DMS53 (cell line): ENCODE measurements at regions not wholly inside any gene's neighbourhood (a gene's known extent, or its start where the extent isn't known, plus 50 kb on each side); places are given as distances from the start of the nearest gene placed in this dataset.

Source experiments
- DNase-seq: peaks from one replicate; lab custom pipeline; 2025; lab: John Stamatoyannopoulos, UW

- DNase-seq = no peak
Measured at GRCh38 chr3:168653255-168653654, 557.5 kb upstream of the GOLIM4 start.

DNA sequence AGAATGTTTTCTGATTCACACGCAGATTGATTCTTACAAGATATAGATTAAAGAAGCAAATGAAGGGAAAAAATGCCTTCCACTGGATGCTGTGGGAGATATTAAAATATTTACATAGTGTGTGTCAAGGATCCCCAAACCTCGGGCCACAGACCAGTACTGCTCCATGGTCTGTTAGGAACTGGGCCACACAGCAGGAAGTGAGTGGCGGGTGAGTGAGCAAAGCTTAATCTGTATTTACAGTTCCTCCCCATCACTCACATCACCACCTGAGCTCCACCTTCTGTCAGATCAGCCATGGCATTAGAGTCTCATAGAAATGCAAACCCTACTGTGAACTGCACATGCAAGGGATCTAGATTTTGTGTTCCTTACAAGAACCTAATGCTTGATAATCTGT, 552.6 kb upstream of the GOLIM4 start:
- peak; percentile 74 for DNase-seq

GRCh38 chr3:168647582-168647981, 551.9 kb upstream of the GOLIM4 start:
- DNase-seq = peak; percentile 58

GRCh38 chr3:168645180-168645579, 549.5 kb upstream of the GOLIM4 start:
- DNase-seq = no peak

GRCh38 chr3:168628549-168628948, 532.8 kb upstream of the GOLIM4 start:
- no peak for DNase-seq

DNA sequence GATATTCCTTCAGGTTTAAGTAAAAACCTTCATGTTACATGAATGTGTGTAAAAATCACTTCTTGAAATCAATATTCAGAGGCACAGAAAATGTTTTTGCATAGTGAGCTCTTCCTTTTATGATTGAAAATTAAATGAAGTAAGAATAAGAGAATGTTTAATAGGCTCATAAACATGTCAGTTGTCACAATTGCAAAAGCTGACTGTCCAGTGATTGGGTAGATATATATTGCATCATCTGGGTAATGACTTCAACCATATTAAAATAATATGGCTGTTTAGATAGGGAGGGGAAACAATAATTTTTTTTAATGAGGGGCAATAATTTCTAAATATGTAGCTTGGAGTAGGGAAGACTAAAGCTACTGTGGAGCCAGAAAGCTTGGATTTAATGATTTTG, 529.8 kb upstream of the GOLIM4 start:
- DNase-seq = no peak

- no peak for DNase-seq
Measured at GRCh38 chr3:168624892-168625448, 529.2 kb upstream of the GOLIM4 start.

DNA sequence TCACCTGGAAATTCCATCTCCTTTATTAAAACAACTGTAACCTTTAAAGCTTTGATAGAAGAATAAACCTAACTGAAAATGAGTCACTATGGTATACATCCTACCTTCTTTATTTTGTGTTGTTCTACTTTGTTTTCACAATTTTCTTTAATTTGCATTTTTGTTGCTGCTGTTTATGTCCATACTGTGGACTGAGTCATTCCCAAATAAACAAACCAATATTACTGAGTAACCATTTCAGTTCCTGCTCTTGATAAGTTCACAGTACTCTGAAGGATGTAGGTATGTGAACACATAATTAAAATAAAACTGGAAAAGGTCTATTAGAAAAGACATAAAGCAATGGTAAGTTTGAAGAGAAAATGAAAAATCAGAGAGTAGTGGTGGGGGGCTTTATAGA, 528.5 kb upstream of the GOLIM4 start:
- DNase-seq = peak; percentile 35

DNA sequence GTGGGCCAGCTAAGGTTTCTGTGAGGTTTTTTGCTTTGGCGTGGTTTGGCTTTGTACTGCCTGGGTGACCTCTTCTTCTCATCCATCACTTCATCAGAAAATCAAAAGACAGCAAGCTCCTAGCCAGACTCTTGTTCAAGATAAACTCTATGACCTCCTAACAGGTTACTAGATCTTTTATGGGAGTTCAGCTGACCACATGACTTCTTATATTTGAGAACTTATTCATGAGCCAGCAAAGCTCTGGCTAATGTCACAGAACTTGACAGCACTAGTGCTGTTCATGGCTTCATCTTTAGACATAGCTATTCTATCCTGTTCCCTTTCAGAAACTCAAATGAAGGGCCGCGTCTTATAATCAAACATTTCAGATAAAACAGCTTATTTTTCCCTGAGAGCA, 527.1 kb upstream of the GOLIM4 start:
- DNase-seq = no peak

DNA sequence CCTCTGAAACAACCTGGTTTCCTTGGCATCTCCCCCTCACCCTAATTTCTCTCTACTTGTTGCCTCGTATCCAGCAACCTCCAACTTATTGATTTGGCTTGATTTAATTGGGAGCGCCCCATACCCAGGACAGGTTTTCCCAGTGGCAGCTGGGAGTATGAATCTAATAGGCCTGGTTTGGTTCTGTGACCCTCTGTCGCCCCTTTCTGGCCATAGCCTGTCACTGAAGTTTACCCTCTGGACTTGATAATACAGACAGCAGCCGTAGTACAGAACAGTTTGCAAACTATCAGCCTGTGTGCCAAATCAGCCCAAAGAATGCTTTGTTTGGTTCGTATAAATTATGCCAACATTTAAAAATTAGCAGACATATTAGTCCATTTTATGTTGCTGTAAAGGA, 525.1 kb upstream of the GOLIM4 start:
- DNase-seq = peak; percentile 74

DNA sequence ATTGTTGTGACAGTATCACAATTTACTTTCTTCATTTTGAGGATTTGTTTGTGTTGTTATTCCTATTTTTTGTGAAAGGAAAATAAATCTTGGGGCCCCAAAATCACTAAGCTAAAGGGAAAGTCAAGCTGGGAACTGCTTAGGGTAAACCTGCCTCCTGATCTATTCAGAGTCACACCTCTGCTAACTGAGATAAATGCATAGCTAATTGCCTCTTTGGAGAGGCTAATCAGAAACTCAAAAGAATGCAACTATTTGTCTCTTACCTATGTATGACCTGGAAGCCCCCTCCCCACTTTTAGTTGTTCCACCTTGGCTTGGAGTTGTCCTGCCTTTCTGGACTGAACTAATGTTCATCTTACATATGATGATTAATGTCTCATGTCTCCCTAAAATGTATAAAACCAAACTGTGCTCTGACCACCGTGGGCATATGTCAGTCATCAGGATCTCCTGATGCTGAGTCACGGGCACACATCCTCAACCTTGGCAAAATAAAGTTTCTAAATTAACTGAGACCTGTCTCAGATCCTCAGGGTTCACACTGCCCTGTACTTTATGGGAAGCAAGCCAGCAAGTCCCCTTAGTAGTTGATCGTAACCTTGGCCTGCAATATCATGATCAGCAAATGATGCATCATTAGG, 523.2 kb upstream of the GOLIM4 start:
- DNase-seq = no peak

DNA sequence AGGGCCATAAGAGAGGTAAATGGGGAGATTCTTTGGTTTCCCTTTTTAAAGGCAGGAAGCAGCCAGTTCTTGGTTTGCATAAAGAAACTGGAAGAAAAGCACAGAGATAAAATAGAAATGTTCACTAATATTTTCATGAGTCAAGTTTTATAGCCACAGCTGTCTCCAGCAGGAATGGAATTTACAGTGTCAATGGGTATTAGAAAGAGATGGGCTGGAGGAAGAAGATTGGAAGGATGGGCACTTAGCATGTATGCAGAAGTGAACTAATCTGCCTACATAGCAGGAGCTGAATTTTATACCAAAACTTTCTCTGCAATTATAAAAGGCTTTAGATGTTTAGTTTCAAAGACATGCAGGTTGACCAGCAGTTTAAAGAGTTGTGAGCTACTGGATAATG, 521.9 kb upstream of the GOLIM4 start:
- DNase-seq = no peak

DNA sequence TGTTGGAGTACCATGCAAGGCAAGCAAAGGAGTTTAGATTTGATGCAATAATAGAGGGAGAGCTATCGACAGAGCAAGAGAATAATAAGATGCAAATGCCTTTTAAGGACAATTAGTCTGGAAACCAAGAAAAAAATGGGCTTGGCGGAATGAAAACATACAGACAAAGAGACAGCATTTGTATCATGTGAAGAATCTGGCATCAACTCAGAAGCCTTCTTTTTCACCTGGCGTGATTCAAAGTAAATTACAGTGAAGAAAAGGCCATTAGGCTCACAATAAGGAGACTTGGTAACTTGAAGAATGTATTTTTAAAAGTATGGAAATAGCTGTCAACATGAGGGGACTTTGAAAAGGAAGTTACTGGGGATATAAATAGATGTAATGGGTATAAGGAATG, 521.2 kb upstream of the GOLIM4 start:
- DNase-seq = no peak

DNA sequence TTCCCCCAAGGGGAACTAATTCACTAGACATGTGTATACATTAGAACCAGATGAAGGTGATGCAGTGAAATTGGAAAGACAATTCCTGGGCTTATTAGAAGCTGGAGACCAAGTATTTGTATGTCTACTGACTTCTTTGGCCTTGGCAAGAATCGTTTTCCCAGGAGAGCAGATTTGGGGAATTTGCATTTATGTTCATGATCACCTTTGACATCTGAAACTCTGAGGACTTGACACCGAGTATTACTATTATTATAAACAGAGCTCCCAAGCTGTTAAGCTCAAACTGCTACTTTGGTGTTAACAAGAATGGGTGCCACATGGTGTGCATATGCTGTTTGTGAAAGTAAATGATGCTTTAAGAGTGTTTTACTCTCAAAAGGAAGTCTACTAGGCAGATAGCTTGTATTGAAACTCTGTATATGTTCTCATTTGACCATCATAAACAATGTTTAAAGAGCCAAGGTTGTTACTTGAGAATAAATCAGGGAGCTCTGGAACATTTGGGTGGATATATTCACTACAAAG, 519.8 kb upstream of the GOLIM4 start:
- no peak for DNase-seq

DNA sequence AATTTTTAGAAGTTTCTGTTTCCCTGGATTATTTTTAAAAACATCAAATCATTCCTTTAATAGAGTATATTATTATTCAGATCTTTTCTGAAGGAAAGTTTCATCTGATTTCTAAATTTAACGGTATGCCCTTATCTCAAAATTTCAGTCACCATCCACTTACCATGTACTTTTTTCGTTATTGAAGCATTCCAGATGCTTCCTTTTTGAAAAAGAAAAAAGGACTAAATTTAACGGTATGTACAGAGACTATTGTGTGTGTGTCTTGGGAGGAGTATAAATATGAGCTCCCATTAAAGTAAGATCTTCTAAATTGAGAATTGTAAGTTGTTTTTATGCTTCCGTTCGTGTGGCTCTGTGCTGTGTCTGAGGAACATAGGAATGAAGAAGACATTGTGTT, 517.4 kb upstream of the GOLIM4 start:
- DNase-seq = no peak

DNA sequence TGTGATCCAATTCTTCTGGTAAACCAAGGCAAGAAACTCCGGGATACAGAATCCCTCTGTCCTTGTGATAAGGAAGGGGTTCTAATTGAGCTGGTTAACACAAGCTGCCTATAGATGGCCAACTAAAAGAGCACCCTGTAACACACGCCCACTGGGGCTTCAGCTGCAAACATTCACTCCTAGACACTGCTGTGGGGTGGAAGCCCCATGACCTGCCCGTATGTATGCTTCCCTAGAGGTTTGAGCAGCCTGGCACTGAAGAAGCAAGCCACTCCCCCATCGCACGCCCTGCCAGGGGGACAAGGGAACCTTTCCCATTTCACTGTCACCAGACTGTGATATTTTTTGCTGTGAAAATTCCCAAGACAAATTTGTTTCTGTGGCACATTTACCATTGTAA, 516.9 kb upstream of the GOLIM4 start:
- DNase-seq = no peak

DNA sequence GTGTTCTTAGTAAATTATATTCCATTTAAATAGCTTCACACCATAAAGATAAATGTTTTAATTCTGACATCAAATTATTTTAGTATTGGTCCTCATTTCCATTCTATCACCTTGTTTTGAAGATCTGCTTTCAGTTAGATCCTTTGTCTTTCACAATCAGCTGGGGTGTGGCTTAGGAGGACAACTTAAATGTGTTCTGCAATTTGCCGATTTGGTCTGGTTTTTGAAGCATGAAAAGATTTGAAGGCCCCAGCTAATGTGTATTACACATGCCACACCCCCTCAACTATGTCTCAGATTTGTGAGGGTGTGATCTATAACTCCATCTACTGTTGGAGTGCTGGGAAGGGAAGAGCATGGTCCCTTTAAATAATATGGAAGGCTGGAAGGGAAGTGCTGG, 516.1 kb upstream of the GOLIM4 start:
- DNase-seq = no peak

DNA sequence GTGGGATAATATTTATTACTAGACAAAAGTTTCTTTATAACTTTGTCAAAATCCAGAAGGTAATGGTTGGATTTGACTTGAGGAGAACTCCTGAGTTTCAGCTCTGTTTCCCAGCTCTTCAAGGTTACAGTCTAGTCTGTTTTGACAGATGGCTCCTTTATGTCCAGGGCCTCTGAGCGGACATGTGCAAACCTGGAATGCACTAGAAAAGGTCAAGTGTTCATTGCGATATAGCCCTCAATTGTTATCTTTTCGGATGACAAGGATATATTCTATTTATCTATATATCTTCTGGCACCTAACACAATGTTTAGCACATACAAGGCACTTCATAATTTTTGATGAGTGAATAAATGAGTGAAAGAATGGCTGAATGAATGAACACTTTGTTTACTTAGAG, 513.2 kb upstream of the GOLIM4 start:
- DNase-seq = peak; percentile 58

GRCh38 chr3:168604767-168605166, 509.0 kb upstream of the GOLIM4 start:
- DNase-seq = no peak

DNA sequence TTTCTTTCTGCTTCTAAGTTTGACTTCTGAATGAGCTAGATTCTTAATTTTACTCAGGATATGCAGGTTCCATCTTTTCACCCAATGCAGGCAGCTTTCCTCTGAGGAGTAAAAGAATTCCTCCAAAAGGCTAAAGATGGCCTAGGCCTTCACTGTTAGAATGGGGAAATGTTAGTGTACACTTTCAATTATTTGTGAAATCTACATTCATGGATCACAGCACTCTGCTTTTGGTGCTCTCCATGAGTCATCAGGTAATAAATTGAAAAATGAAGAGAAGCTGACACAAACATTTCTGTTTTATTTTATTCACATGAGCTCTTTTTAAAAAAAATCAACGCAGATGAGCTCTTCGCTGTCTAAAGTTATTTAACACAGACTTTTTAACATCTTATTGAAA, 502.5 kb upstream of the GOLIM4 start:
- no peak for DNase-seq

DNA sequence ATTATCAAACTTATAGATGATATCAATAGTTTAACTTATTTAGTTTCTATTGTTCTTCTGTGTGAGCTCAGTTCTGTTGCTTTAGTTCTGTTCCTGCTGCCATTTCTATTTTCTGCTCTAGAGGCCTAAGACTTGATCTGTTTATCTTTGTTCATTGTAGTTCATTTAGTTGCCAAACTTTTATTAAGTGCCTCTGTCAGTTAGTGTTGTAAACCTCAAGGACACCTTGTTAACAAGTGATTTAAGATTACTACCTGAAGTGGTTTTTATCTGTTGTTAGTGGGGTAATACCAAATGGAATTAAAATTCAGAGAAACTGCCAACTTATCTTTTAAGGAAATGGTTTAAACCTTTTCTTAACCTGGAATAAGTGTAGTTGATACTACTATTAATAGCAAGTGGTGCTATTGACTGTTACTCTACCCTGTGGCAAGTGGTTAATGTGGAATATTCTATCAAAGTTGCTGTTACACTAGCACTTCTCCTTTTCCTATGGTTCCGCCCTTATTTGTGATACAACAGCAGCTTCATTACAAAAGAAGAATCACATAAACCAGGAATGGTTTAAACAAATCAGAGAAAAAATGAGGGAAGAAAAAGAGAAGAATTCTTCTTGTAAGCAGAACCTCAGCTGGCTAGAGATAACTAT, 500.6 kb upstream of the GOLIM4 start:
- DNase-seq = no peak

GRCh38 chr3:168591587-168591986, 495.9 kb upstream of the GOLIM4 start:
- no peak for DNase-seq

- no peak for DNase-seq
Measured at GRCh38 chr3:168589376-168589775, 493.7 kb upstream of the GOLIM4 start.

DNA sequence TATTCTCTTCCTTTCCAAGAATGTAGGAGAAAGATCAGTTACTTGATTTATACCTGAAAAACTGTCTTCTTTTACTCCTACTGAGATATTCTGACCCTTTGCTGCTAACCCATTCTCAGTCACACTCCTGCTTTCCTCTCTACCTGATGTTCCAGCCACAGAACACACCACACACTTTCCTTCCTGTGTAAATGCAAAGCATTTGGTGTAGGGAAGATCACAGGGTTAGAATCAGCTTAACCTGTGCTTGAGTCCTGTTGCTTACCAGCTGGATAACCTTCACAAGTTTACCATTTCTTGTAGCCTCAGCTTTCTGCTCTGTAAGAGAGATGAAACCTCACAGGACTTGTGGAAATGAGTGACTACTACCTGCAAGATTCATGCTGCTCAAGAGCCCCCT, 489.8 kb upstream of the GOLIM4 start:
- DNase-seq = no peak
